Right atrium auricular region (tissue), 2 donors: ENCODE measurements at regions not wholly inside any gene's neighbourhood (a gene's known extent, or its start where the extent isn't known, plus 50 kb on each side); places are given as distances from the start of the nearest gene placed in this dataset.

Source experiments
- DNase-seq: peaks from one replicate; pipeline ENCODE4 v3.0.0-alpha.2; 2019; ENCODE audit warnings: low spot score
- H3K27ac ChIP-seq, 2 donors: fragments of 200-600 bp; sonication (generic); 1 replicate in 1 of 2; 2 replicates in 1 of 2; pipeline ENCODE4 v1.5.1; 2016 to 2019
- H3K27me3 ChIP-seq, 2 donors: fragments of 200-600 bp; sonication (generic); one replicate each; pipeline versions ENCODE4 v1.5.1 to v1.6.0; 2017 to 2019
- H3K36me3 ChIP-seq: fragments of 200-600 bp; sonication (generic); one replicate; pipeline ENCODE4 v1.5.1; 2016
- H3K4me1 ChIP-seq, 2 donors: fragments of 200-600 bp; sonication (generic); one replicate each; pipeline versions ENCODE4 v1.5.1 to v1.6.0; 2017 to 2019
- H3K4me3 ChIP-seq, 2 donors: fragments of 200-600 bp; sonication (generic); 1 replicate in 1 of 2; 2 replicates in 1 of 2; pipeline ENCODE4 v1.5.1; 2017 to 2019; ENCODE audit warnings: mild to moderate bottlenecking in 1 of 2, moderate library complexity in 1 of 2
- H3K9me3 ChIP-seq, 2 donors: fragments of 200-600 bp; sonication (generic); one replicate each; pipeline ENCODE4 v1.5.1; 2019
- CTCF ChIP-seq, 2 donors: fragments of 200-600 bp; sonication (generic); IDR thresholded peaks; one replicate each; pipeline ENCODE4 v1.5.1; 2019; ENCODE audit warnings: antibody characterized with exemption in 2 of 2

- no peak for DNase-seq
- H3K27me3 ChIP-seq, result no peaks in the 10 kb centered on the region
- H3K4me3 ChIP-seq, result no peak overlapping the region
- H3K9me3 ChIP-seq, result no peaks in the 10 kb centered on the region
- H3K4me1 ChIP-seq, result peaks cover 0 to 9% of the 10 kb centered on the region in 2 donors
- no peak overlapping the region for H3K27ac ChIP-seq
- no peaks in the 10 kb centered on the region for H3K36me3 ChIP-seq
- no peak for TF ChIP-seq CTCF (IDR thresholded peaks at IDR 0.05)
These were observed 342.5 kb downstream of the RPS24 start for GRCh38 chr10:78375854-78376785.

GRCh38 chr10:78377356-78377755, 343.7 kb downstream of the RPS24 start:
- no peak for TF ChIP-seq CTCF (IDR thresholded peaks at IDR 0.05)

GRCh38 chr10:78378192-78378591, 344.5 kb downstream of the RPS24 start:
- Histone ChIP-seq H3K4me3 (no peak overlapping the region), H3K27me3 (no peaks in the 10 kb centered on the region), H3K4me1 (peaks cover 0 to 9% of the 10 kb centered on the region in 2 donors), H3K9me3 (no peaks in the 10 kb centered on the region), H3K27ac (no peak overlapping the region), H3K36me3 (no peaks in the 10 kb centered on the region)
- TF ChIP-seq CTCF (IDR thresholded peaks at IDR 0.05), result no peak
- DNase-seq, result no peak

More at GRCh38 chr10:78377356-78377755, 343.7 kb downstream of the RPS24 start:
- Histone ChIP-seq H3K4me1 (peaks cover 0 to 9% of the 10 kb centered on the region in 2 donors), H3K27me3 (no peaks in the 10 kb centered on the region), H3K9me3 (no peaks in the 10 kb centered on the region), H3K4me3 (no peak overlapping the region), H3K36me3 (no peaks in the 10 kb centered on the region), H3K27ac (no peak overlapping the region)
- no peak for DNase-seq

GRCh38 chr10:78381107-78381506, 347.4 kb downstream of the RPS24 start:
- no peak for DNase-seq
- no peaks in the 10 kb centered on the region for H3K9me3 ChIP-seq
- no peak for TF ChIP-seq CTCF (IDR thresholded peaks at IDR 0.05)

GRCh38 chr10:78382047-78382446, 348.4 kb downstream of the RPS24 start:
- Histone ChIP-seq H3K27ac (no peak overlapping the region), H3K4me3 (no peak overlapping the region), H3K27me3 (no peaks in the 10 kb centered on the region), H3K9me3 (no peaks in the 10 kb centered on the region), H3K4me1 (peaks cover 0 to 4% of the 10 kb centered on the region in 2 donors), H3K36me3 (no peaks in the 10 kb centered on the region)
- TF ChIP-seq CTCF (IDR thresholded peaks at IDR 0.05), result no peak
- DNase-seq, result no peak

More at GRCh38 chr10:78381107-78381506, 347.4 kb downstream of the RPS24 start:
- H3K4me1 ChIP-seq, result peaks cover 0 to 9% of the 10 kb centered on the region in 2 donors
- no peaks in the 10 kb centered on the region for H3K36me3 ChIP-seq
- no peak overlapping the region for H3K4me3 ChIP-seq
- no peaks in the 10 kb centered on the region for H3K27me3 ChIP-seq
- no peak overlapping the region for H3K27ac ChIP-seq
